Activated B cell treated with CpG ODN at 0.5 μM for 24 hours (primary cell): ENCODE measurements at regions not wholly inside any gene's neighbourhood (a gene's known extent, or its start where the extent isn't known, plus 50 kb on each side); places are given as distances from the start of the nearest gene placed in this dataset.

Source experiments
- ATAC-seq: fragments of 200-7000 bp; cut with Tn5 transposase; one replicate; pipeline ENCODE4 v1.10.0; 2021; ENCODE audit warnings: low read depth, mild to moderate bottlenecking, moderate library complexity
- CTCF ChIA-PET: fragments of 350-600 bp; sonication (Branson Sonifier 250); formaldehyde crosslinking; loops from one replicate; lab custom pipeline; 2021; ENCODE audit warnings: antibody characterized with exemption; lab: Charles Lee
- POLR2A ChIA-PET: fragments of 350-600 bp; sonication (Branson Sonifier 250); formaldehyde crosslinking; loops from one replicate; lab custom pipeline; 2021; ENCODE audit warnings: antibody characterized with exemption; lab: Charles Lee
- DNase-seq: peaks from one replicate; pipeline ENCODE4 v3.0.0; 2022
- H3K27ac Mint-ChIP-seq: one replicate; pipeline ENCODE4 v1.8.0; 2020; ENCODE audit warnings: mixed read lengths
- H3K27me3 Mint-ChIP-seq: one replicate; pipeline ENCODE4 v1.8.0; 2021; ENCODE audit warnings: mixed read lengths
- H3K36me3 Mint-ChIP-seq: one replicate; pipeline ENCODE4 v1.8.0; 2021; ENCODE audit warnings: low read depth, mixed read lengths
- H3K4me1 Mint-ChIP-seq: one replicate; pipeline ENCODE4 v1.8.0; 2021; ENCODE audit warnings: mixed read lengths
- H3K4me3 Mint-ChIP-seq: one replicate; pipeline ENCODE4 v1.8.0; 2020; ENCODE audit warnings: mild to moderate bottlenecking, mixed read lengths
- H3K9me3 Mint-ChIP-seq: one replicate; pipeline ENCODE4 v1.8.0; 2020; ENCODE audit warnings: mixed read lengths
- intact Hi-C: fragments of 100-400 bp; cut with micrococcal nuclease; formaldehyde crosslinking; loops from one replicate; pipeline ENCODE4 v1.15.1; 2024
- TF ChIP-seq, protein P1 (sequence below): fragments of 200-600 bp; IDR thresholded peaks from one replicate; pipeline ENCODE4 v1.8.0; 2022; ENCODE audit warnings: antibody characterized with exemption, mild to moderate bottlenecking

DNA sequence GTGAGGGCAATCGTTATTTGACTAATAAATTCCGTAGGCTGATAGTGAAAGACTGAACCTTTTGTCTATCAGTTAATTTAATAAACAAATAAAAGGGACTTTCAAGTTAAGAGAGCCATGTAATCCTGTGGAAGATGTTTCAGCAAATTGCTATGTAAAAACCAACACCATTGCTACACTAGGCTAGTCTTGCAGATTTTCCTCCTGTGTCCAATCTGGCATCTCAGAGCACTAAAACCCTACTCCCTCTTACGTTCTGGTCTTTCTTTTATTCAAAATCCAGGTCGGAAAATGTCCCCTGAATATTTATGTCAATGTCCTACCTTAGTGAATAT lies 478.8 kb upstream of the TNC start:
- no peak for ATAC-seq
- no peaks in the 10 kb centered on the region for H3K9me3 Mint-ChIP-seq
- CTCF ChIA-PET, result no interaction called here

DNA sequence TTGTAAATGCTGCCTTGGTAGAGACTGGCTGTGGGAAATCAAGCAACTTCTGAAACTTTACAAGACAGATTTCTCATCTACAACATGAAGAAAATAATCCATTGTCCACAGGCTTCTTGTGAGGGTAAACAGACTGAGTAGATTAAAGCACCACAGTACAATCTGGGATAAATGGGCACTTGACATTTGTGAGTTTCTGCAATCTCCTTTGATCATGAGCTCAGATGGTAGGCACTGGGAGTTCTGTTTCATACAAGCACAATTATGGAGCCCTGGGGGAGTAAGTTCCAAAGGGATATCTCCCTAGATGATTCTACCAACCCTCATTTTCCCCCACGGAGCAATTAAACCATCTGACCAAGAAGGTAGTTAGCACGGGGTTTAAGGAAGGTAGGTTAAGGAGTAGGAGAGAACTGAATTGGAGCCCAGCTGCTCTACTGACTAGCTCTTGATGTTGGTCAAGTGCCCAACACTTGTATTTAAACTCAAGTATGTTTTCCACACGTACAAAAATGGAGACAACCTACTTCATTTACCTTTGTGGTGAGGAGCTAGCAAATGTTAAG lies 479.5 kb upstream of the TNC start:
- Mint-ChIP-seq H3K27ac (no peak overlapping the region), H3K4me3 (no peak overlapping the region), H3K27me3 (peaks cover 20% of the 10 kb centered on the region), H3K4me1 (no peaks in the 10 kb centered on the region), H3K9me3 (no peaks in the 10 kb centered on the region), H3K36me3 (no peaks in the 10 kb centered on the region)
- no peak for DNase-seq
- TF ChIP-seq, protein P1, sequence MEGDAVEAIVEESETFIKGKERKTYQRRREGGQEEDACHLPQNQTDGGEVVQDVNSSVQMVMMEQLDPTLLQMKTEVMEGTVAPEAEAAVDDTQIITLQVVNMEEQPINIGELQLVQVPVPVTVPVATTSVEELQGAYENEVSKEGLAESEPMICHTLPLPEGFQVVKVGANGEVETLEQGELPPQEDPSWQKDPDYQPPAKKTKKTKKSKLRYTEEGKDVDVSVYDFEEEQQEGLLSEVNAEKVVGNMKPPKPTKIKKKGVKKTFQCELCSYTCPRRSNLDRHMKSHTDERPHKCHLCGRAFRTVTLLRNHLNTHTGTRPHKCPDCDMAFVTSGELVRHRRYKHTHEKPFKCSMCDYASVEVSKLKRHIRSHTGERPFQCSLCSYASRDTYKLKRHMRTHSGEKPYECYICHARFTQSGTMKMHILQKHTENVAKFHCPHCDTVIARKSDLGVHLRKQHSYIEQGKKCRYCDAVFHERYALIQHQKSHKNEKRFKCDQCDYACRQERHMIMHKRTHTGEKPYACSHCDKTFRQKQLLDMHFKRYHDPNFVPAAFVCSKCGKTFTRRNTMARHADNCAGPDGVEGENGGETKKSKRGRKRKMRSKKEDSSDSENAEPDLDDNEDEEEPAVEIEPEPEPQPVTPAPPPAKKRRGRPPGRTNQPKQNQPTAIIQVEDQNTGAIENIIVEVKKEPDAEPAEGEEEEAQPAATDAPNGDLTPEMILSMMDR, result no peak
- ChIA-PET CTCF (no interaction called here), POLR2A (no interaction called here)
- no peak for ATAC-seq
- intact Hi-C loops, result no loop called here

More for the DNA sequence above, 478.8 kb upstream of the TNC start:
- peaks cover 20% of the 10 kb centered on the region for H3K27me3 Mint-ChIP-seq
- POLR2A ChIA-PET, result no interaction called here
- intact Hi-C loops, result no loop called here
- no peak for DNase-seq
- H3K27ac Mint-ChIP-seq, result no peak overlapping the region
- no peaks in the 10 kb centered on the region for H3K36me3 Mint-ChIP-seq
- TF ChIP-seq, protein P1, result no peak
- H3K4me1 Mint-ChIP-seq, result no peaks in the 10 kb centered on the region
- no peak overlapping the region for H3K4me3 Mint-ChIP-seq

DNA sequence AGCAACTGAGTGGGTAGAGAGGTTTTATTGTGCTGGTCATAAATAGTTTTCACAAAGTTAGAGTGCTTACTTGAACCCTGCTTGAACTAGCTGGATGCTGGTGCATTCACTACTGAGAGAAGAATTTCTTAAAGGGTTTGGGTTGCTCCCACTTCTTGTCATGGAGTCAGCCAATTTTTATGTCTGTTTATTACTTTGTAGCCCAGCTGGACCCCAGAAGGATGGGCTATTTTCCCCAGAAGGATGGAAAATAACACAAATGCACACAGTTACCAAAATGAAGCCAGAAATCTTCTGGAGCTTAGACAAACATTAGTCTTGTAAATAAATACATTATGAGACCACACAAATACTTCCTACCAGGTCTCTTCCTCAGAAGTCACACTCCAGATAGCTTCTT lies 480.8 kb upstream of the TNC start:
- Mint-ChIP-seq H3K4me1 (no peaks in the 10 kb centered on the region), H3K9me3 (no peaks in the 10 kb centered on the region), H3K27ac (no peak overlapping the region), H3K27me3 (peaks cover 16% of the 10 kb centered on the region), H3K4me3 (no peak overlapping the region), H3K36me3 (no peaks in the 10 kb centered on the region)
- no peak for ATAC-seq
- TF ChIP-seq, protein P1, result no peak
- ChIA-PET CTCF (no interaction called here), POLR2A (no interaction called here)
- intact Hi-C loops, result no loop called here
- DNase-seq, result no peak

DNA sequence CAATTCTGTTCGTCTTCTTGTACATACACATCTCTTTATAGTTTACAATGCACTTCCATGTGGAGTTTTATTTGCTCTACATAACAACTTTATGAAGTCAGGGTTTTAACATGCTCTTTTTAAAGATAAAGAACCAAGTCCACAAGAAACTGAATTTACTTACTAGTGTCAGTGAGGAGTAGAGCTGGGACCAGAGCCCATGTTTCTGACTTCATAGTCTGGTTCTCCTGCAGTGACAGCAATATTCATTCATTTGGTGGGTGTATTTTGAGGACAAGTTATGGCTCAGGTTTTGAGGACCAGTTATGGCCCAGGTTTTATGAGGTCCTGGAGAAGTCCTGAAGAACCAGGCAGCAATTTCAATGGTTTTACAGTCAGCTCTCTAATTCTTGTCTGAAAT lies 481.9 kb upstream of the TNC start:
- CTCF ChIA-PET, result no interaction called here
- TF ChIP-seq, protein P1, result no peak
- POLR2A ChIA-PET, result no interaction called here
- DNase-seq (no peak), ATAC-seq (no peak)
- H3K27ac Mint-ChIP-seq, result no peak overlapping the region
- no peaks in the 10 kb centered on the region for H3K9me3 Mint-ChIP-seq
- H3K27me3 Mint-ChIP-seq, result peaks cover 16% of the 10 kb centered on the region
- no peak overlapping the region for H3K4me3 Mint-ChIP-seq
- intact Hi-C loops, result no loop called here
- H3K4me1 Mint-ChIP-seq, result no peaks in the 10 kb centered on the region
- no peaks in the 10 kb centered on the region for H3K36me3 Mint-ChIP-seq

DNA sequence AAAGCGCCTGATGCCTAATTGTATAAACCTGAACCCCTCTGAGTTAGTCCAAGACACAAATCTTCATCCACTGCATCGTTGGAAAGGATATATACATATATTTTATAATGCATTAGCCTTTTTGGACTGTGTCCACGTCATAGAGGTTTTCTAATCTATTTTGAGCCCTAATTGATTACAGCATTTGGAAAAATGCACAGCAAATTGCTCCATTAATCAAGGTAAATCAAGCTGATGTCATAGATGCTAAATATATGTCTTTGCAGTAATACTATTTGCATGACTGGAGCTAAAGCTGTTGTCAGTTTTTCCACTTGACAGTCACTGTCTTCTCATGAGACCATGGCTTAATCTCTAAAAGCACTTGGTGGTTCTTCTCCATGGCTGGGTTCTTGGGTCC lies 483.5 kb upstream of the TNC start:
- DNase-seq (no peak), ATAC-seq (no peak)
- Mint-ChIP-seq H3K4me1 (no peaks in the 10 kb centered on the region), H3K4me3 (no peak overlapping the region), H3K27me3 (peaks cover 6% of the 10 kb centered on the region), H3K27ac (no peak overlapping the region), H3K9me3 (no peaks in the 10 kb centered on the region), H3K36me3 (no peaks in the 10 kb centered on the region)
- ChIA-PET CTCF (no interaction called here), POLR2A (no interaction called here)
- TF ChIP-seq, protein P1, result no peak
- intact Hi-C loops, result no loop called here
